ENCODE measurements at regions not wholly inside any gene's neighbourhood (a gene's known extent, or its start where the extent isn't known, plus 50 kb on each side); places are given as distances from the start of the nearest gene placed in this dataset.

GRCh38 chr18:56373601-56374000, 264.8 kb downstream of the TXNL1 start:
- TF ChIP-seq CTCF (IDR thresholded peaks at IDR 0.05; ENCODE audit: borderline replicate concordance, extremely low read depth, low read length, poor library complexity, severe bottlenecking) (no peak), EZH2 (IDR thresholded peaks at IDR 0.05; ENCODE audit: borderline replicate concordance, low read depth, low read length, severe bottlenecking) (no peak)
